Femur (tissue), 1 donor: ENCODE measurements at regions not wholly inside any gene's neighbourhood (a gene's known extent, or its start where the extent isn't known, plus 50 kb on each side); places are given as distances from the start of the nearest gene placed in this dataset.

Experiments used
- DNase-seq: peaks from one replicate; pipeline ENCODE4 v3.0.0-alpha.2; 2017

GRCh38 chr5:155211764-155212163 is 198.2 kb downstream of the KIF4B start:
- no peak for DNase-seq

GRCh38 chr5:155222393-155222792 is 208.8 kb downstream of the KIF4B start:
- no peak for DNase-seq

- no peak for DNase-seq
Observed at GRCh38 chr5:155229135-155229534, 215.6 kb downstream of the KIF4B start.

- no peak for DNase-seq
Observed at GRCh38 chr5:155239803-155240202, 226.2 kb downstream of the KIF4B start.

- no peak for DNase-seq
Observed at GRCh38 chr5:155250596-155250995, 237.0 kb downstream of the KIF4B start.

GRCh38 chr5:155252025-155252424 is 238.5 kb downstream of the KIF4B start:
- no peak for DNase-seq

- DNase-seq, result no peak
Observed at GRCh38 chr5:155252717-155253116, 239.2 kb downstream of the KIF4B start.

GRCh38 chr5:155254399-155254798 is 240.8 kb downstream of the KIF4B start:
- no peak for DNase-seq

GRCh38 chr5:155258161-155258560 is 244.6 kb downstream of the KIF4B start:
- DNase-seq, result peak; percentile 66

GRCh38 chr5:155259648-155260047 is 246.1 kb downstream of the KIF4B start:
- DNase-seq, result no peak

GRCh38 chr5:155260798-155261197 is 247.2 kb downstream of the KIF4B start:
- DNase-seq, result no peak

- DNase-seq, result no peak
Observed at GRCh38 chr5:155263381-155263780, 249.8 kb downstream of the KIF4B start.

GRCh38 chr5:155264809-155265208 is 251.3 kb downstream of the KIF4B start:
- no peak for DNase-seq

- no peak for DNase-seq
Observed at GRCh38 chr5:155268770-155269425, 255.3 kb downstream of the KIF4B start.

GRCh38 chr5:155270725-155271124 is 257.2 kb downstream of the KIF4B start:
- DNase-seq, result no peak

GRCh38 chr5:155274484-155274883 is 260.9 kb downstream of the KIF4B start:
- no peak for DNase-seq

GRCh38 chr5:155275222-155275621 is 261.7 kb downstream of the KIF4B start:
- no peak for DNase-seq

GRCh38 chr5:155276231-155276630 is 262.7 kb downstream of the KIF4B start:
- no peak for DNase-seq

GRCh38 chr5:155278532-155278931 is 265.0 kb downstream of the KIF4B start:
- DNase-seq, result no peak

- DNase-seq, result no peak
Observed at GRCh38 chr5:155282503-155283107, 269.1 kb downstream of the KIF4B start.

- no peak for DNase-seq
Observed at GRCh38 chr5:155285706-155286105, 272.2 kb downstream of the KIF4B start.

GRCh38 chr5:155290937-155291336 is 277.4 kb downstream of the KIF4B start:
- DNase-seq, result no peak

- DNase-seq, result no peak
Observed at GRCh38 chr5:155293605-155294178, 280.1 kb downstream of the KIF4B start.

- no peak for DNase-seq
Observed at GRCh38 chr5:155295111-155295510, 281.6 kb downstream of the KIF4B start.
